ENCODE measurements at regions not wholly inside any gene's neighbourhood (a gene's known extent, or its start where the extent isn't known, plus 50 kb on each side); places are given as distances from the start of the nearest gene placed in this dataset.

DNA sequence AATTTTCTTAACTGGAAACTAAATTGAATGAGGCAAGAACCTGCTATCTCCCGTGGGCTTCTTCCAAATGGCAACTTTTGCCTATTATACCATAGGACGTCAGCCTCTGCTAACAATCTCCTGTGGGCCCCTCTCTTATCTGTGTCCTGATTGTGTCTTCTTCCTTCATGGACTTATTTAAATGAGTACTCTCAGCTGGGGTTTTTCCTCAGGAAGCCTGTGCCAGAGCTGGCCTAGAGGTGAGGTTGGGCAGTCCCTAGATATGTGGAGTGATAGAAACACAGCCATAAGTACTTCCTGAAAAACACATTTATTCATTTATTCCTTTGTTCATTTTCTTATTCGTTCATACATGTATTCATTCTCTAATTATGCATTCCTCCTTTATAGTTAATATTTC, 712.5 kb upstream of the SLIT2 start:
- no peaks in the 10 kb centered on the region for H3K27me3 ChIP-seq (ENCODE audit: insufficient read depth, low read length)
- H3K36me3 Mint-ChIP-seq (ENCODE audit: insufficient read depth in 1 of 3, low read depth in 3 of 3) = no peaks in the 10 kb centered on the region
- no peak overlapping the region for H2BK20ac ChIP-seq (ENCODE audit: low read depth, low read length, poor library complexity, severe bottlenecking)
- no peak overlapping the region for H3K4me3 Mint-ChIP-seq
- no peak overlapping the region for H3K14ac ChIP-seq (ENCODE audit: insufficient read depth, low read length)
- no peak overlapping the region for H3K23ac ChIP-seq (ENCODE audit: insufficient read length, low read depth, low read length)
- no CpG with 5 or more reads among the region's 3 CpGs for WGBS (ENCODE audit: extremely low coverage, insufficient read length, low lambda C conversion rate)
- no peaks in the 10 kb centered on the region for H3K4me1 Mint-ChIP-seq
- no peak overlapping the region for H3K4me2 ChIP-seq (ENCODE audit: insufficient read depth, insufficient read length, low read length)
- H3K9me3 Mint-ChIP-seq = no peaks in the 10 kb centered on the region
- H3K27me3 Mint-ChIP-seq (ENCODE audit: low read depth) = no peaks in the 10 kb centered on the region
- no peak overlapping the region for H2BK12ac ChIP-seq (ENCODE audit: insufficient read length, low read depth, low read length)
- no peak overlapping the region for H2AK5ac ChIP-seq (ENCODE audit: insufficient read length, low read length)
- TF ChIP-seq, protein P1, sequence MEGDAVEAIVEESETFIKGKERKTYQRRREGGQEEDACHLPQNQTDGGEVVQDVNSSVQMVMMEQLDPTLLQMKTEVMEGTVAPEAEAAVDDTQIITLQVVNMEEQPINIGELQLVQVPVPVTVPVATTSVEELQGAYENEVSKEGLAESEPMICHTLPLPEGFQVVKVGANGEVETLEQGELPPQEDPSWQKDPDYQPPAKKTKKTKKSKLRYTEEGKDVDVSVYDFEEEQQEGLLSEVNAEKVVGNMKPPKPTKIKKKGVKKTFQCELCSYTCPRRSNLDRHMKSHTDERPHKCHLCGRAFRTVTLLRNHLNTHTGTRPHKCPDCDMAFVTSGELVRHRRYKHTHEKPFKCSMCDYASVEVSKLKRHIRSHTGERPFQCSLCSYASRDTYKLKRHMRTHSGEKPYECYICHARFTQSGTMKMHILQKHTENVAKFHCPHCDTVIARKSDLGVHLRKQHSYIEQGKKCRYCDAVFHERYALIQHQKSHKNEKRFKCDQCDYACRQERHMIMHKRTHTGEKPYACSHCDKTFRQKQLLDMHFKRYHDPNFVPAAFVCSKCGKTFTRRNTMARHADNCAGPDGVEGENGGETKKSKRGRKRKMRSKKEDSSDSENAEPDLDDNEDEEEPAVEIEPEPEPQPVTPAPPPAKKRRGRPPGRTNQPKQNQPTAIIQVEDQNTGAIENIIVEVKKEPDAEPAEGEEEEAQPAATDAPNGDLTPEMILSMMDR (conservative IDR thresholded peaks at IDR 0.05) = no peak
- DNase-seq = no peak
- H4K8ac ChIP-seq (replicated peaks; ENCODE audit: insufficient read length, low read depth, low read length) = no peak overlapping the region
- H3K23me2 ChIP-seq (ENCODE audit: insufficient read length, low read depth, low read length, poor library complexity, severe bottlenecking) = no peaks in the 10 kb centered on the region
- no peaks in the 10 kb centered on the region for H3K79me1 ChIP-seq (ENCODE audit: insufficient read depth, low read depth, low read length, poor library complexity, severe bottlenecking)
- H2BK5ac ChIP-seq (ENCODE audit: insufficient read length, low read length) = no peak overlapping the region
- H3K9me3 ChIP-seq (ENCODE audit: control insufficient read depth, low read depth, low read length) = no peaks in the 10 kb centered on the region
- H4K20me1 ChIP-seq (ENCODE audit: control insufficient read depth, insufficient read depth, insufficient read length) = no peaks in the 10 kb centered on the region
- H3K27ac Mint-ChIP-seq = no peak overlapping the region
- H3K4me1 ChIP-seq (ENCODE audit: insufficient read depth, low read length) = no peaks in the 10 kb centered on the region
- no peak overlapping the region for H3K27ac ChIP-seq (ENCODE audit: insufficient read length, low read depth, low read length)
- H2AFZ ChIP-seq (ENCODE audit: low read length) = no peak overlapping the region
- no peak overlapping the region for H3T11ph ChIP-seq (ENCODE audit: low read length)
- no peak overlapping the region for H2BK15ac ChIP-seq (ENCODE audit: low read depth, low read length)
- no peak overlapping the region for H3K9ac ChIP-seq (ENCODE audit: extremely low read depth, insufficient read length, low read length)
- H4K91ac ChIP-seq (ENCODE audit: insufficient read length, low read depth, low read length) = no peak overlapping the region
- no peak overlapping the region for H4K5ac ChIP-seq (ENCODE audit: insufficient read length, low read depth, low read length)
- H3K79me2 ChIP-seq (ENCODE audit: insufficient read depth, low read length) = no peaks in the 10 kb centered on the region
- no peak overlapping the region for H2BK120ac ChIP-seq (ENCODE audit: low read depth, low read length, poor library complexity, severe bottlenecking)
- H3K4ac ChIP-seq (ENCODE audit: low read depth, low read length) = no peak overlapping the region
- H3K56ac ChIP-seq (ENCODE audit: insufficient read length, low read depth, low read length) = no peak overlapping the region
- H3K18ac ChIP-seq (ENCODE audit: insufficient read length, low read depth, low read length) = no peak overlapping the region
